OCI-LY7 (cell line): ENCODE measurements at regions not wholly inside any gene's neighbourhood (a gene's known extent, or its start where the extent isn't known, plus 50 kb on each side); places are given as distances from the start of the nearest gene placed in this dataset.
A peak's percentile ranks its signal among the peaks of the same experiment; 100 is the strongest.

Source experiments
- CTCF ChIP-seq: fragments of 200-600 bp; sonication (generic); conservative IDR thresholded peaks from 2 replicates; pipeline ENCODE4 v1.5.1; 2014; ENCODE audit warnings: mild to moderate bottlenecking, antibody characterized with exemption, low read length, moderate library complexity, mixed read lengths
- EZH2phosphoT487 ChIP-seq: fragments of 200-600 bp; sonication (generic); IDR thresholded peaks from 2 replicates; pipeline ENCODE4 v1.6.1; 2018; ENCODE audit warnings: low read depth, borderline replicate concordance, mild to moderate bottlenecking, mixed run types, antibody characterized with exemption, low read length, moderate library complexity, mixed read lengths

- peak; percentile 79 for TF ChIP-seq CTCF
- TF ChIP-seq EZH2phosphoT487: no peak
Observed at GRCh38 chr7:124276005-124276622, 243.2 kb upstream of the TMEM229A start.
